BLaER1 treated with 17β-estradiol and CSF1 and Interleukin-3, amounts not matched to agents 10 nM and 100 nM (cell line): ENCODE measurements at regions not wholly inside any gene's neighbourhood (a gene's known extent, or its start where the extent isn't known, plus 50 kb on each side); places are given as distances from the start of the nearest gene placed in this dataset.

Experiments
- H3K27ac ChIP-seq, 11 experiments: shearing (Covaris generic); formaldehyde crosslinking; 2 replicates each; pipeline ENCODE4 v1.8.1; 2022
- H3K27me3 ChIP-seq, 11 experiments: shearing (Covaris generic); formaldehyde crosslinking; 2 replicates each; pipeline ENCODE4 v1.8.1; 2022
- H3K36me3 ChIP-seq, 11 experiments: shearing (Covaris generic); formaldehyde crosslinking; 2 replicates each; pipeline ENCODE4 v1.8.1; 2022
- H3K4me1 ChIP-seq, 10 experiments: shearing (Covaris generic); formaldehyde crosslinking; 2 replicates each; pipeline ENCODE4 v1.8.1; 2022
- H3K4me2 ChIP-seq, 11 experiments: shearing (Covaris generic); formaldehyde crosslinking; 2 replicates each; pipeline ENCODE4 v1.8.1; 2022
- H3K4me3 ChIP-seq, 10 experiments: shearing (Covaris generic); formaldehyde crosslinking; 2 replicates each; pipeline ENCODE4 v1.8.1; 2022
- H3K9ac ChIP-seq, 11 experiments: shearing (Covaris generic); formaldehyde crosslinking; 2 replicates each; pipeline ENCODE4 v1.8.1; 2022
- H3K9me3 ChIP-seq, 11 experiments: shearing (Covaris generic); formaldehyde crosslinking; replicated peaks in 1 of 11; 2 replicates each; pipeline ENCODE4 v1.8.1; 2022
- H4K20me1 ChIP-seq, 11 experiments: shearing (Covaris generic); formaldehyde crosslinking; 2 replicates each; pipeline ENCODE4 v1.8.1; 2022
- Cebpa-rat ChIP-seq, 11 experiments: shearing (Covaris generic); IDR thresholded peaks; 2 replicates each; pipeline ENCODE4 v1.8.1; 2022

DNA sequence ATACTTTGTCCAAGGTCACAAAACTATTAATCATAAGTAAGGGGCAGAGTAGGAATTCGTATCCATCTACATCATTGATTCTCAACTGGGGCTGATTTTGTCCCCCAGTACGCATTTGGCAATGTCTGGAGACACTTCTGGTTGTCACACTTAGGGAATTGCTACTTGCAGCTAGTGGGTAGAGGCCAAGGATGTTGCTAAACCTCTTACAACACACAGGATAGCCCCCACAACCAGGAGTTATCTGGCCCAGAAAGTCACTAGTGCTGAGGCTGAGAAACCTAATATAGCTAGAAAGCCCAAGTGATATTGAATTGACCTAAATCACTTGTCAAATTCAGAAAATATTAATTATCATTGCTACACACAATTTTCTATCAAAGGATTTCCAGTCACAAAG, 120.4 kb upstream of the ABCA1 start:
- no peaks in the 10 kb centered on the region for H3K27me3 ChIP-seq
- peaks cover 21 to 51% (median 24%) of the 10 kb centered on the region in 10 experiments for H3K4me1 ChIP-seq
- no peak overlapping the region for H3K4me2 ChIP-seq
- no peaks in the 10 kb centered on the region for H4K20me1 ChIP-seq
- no peak overlapping the region for H3K9ac ChIP-seq
- no peak overlapping the region for H3K27ac ChIP-seq
- TF ChIP-seq Cebpa-rat (IDR thresholded peaks at IDR 0.05) = no peak
- H3K36me3 ChIP-seq = no peaks in the 10 kb centered on the region
- no peak overlapping the region for H3K4me3 ChIP-seq
- H3K9me3 ChIP-seq = peaks cover 0 to 3% (median 0%) of the 10 kb centered on the region in 11 experiments; a peak in 1 of 22 replicates

DNA sequence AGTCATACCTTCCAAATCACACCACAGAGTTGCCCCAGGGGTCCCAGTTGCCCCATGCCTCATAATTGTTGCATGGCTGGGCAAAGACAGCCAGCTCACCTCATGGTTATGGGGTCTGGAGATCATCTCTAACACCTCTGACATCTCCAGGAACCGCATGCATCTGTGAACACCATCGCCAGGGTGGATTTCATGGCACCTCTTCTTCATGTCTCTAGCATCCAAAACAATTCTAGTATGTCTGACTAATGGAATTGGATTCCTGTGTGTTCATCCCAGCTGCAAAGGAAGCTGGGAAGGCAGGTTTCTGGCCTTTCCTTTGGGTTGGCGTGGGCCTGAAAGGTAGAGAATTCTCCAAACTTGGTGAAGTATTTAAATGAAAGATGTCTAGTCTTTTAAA, 122.3 kb upstream of the ABCA1 start:
- peaks cover 0 to 10% (median 0%) of the 10 kb centered on the region in 11 experiments; a peak in 3 of 22 replicates for H3K9me3 ChIP-seq
- H4K20me1 ChIP-seq = no peaks in the 10 kb centered on the region
- TF ChIP-seq Cebpa-rat (IDR thresholded peaks at IDR 0.05) = no peak
- H3K36me3 ChIP-seq = no peaks in the 10 kb centered on the region
- H3K27me3 ChIP-seq = no peaks in the 10 kb centered on the region
- peaks cover 21 to 56% (median 35%) of the 10 kb centered on the region in 10 experiments for H3K4me1 ChIP-seq
- H3K4me3 ChIP-seq = no peak overlapping the region
- no peak overlapping the region for H3K4me2 ChIP-seq
- H3K9ac ChIP-seq = no peak overlapping the region
- H3K27ac ChIP-seq = 0 out of 22 replicates have a peak overlapping the region, but pooled peaks of 1 of the 11 experiments have one; percentile 93

DNA sequence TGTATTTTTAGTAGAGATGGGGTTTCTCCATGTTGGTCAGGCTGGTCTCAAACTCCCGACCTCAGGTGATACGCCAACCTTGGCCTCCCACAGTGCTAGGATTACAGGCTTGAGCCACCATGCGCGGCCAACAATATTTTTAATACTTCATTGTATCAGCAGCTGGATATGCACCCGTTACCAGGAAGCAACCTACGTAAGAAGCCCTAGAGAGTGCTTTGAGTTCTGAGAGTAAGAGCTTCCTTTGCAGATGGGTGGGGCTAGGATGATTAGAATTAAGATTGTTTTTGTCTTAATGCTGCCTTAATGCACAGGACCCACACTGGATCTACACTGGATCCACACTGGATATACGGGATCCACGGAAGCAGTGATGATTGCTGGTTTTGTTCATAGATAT, 123.9 kb upstream of the ABCA1 start:
- H3K27me3 ChIP-seq = no peaks in the 10 kb centered on the region
- no peaks in the 10 kb centered on the region for H3K36me3 ChIP-seq
- peaks cover 21 to 60% (median 35%) of the 10 kb centered on the region in 10 experiments for H3K4me1 ChIP-seq
- peak overlapping the region in 9 of 11 experiments; percentile 14 to 73 (median 48); a peak in 13 of 22 replicates for H3K9ac ChIP-seq
- H4K20me1 ChIP-seq = no peaks in the 10 kb centered on the region
- H3K4me3 ChIP-seq = peak overlapping the region in 1 of 10 experiments; percentile 11; a peak in 1 of 20 replicates
- H3K9me3 ChIP-seq = peaks cover 0 to 10% (median 0%) of the 10 kb centered on the region in 11 experiments; a peak in 3 of 22 replicates
- H3K27ac ChIP-seq = peak overlapping the region; percentile 49 to 96 (median 68); a peak in 21 of 22 replicates
- no peak for TF ChIP-seq Cebpa-rat (IDR thresholded peaks at IDR 0.05)
- peak overlapping the region; percentile 55 to 87 (median 74) for H3K4me2 ChIP-seq

DNA sequence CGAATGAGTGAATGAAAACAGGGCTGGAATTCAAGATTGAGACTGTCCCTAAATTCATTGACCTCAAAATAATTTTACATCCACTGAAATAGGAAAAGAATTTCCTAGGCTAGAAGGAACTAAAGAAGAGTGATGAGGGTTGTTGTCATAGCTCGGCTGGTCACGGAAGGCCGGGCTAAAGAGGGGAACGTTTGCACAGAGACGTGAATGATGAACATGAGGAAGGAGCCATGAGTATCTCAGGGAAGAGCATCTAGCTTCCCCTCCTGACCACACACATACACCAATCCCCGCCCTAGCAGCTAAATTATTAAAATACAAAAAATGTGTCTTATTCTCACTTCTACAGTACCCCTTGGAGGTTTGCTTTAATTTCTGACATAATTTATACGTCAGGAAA, 124.4 kb upstream of the ABCA1 start:
- peaks cover 21 to 58% (median 35%) of the 10 kb centered on the region in 10 experiments for H3K4me1 ChIP-seq
- no peaks in the 10 kb centered on the region for H4K20me1 ChIP-seq
- peak overlapping the region; percentile 49 to 96 (median 68); a peak in 21 of 22 replicates for H3K27ac ChIP-seq
- no peak for TF ChIP-seq Cebpa-rat (IDR thresholded peaks at IDR 0.05)
- peak overlapping the region; percentile 55 to 87 (median 74) for H3K4me2 ChIP-seq
- peaks cover 0 to 10% (median 0%) of the 10 kb centered on the region in 11 experiments; a peak in 3 of 22 replicates for H3K9me3 ChIP-seq
- H3K27me3 ChIP-seq = no peaks in the 10 kb centered on the region
- peak overlapping the region in 9 of 11 experiments; percentile 14 to 73 (median 48); a peak in 14 of 22 replicates for H3K9ac ChIP-seq
- no peaks in the 10 kb centered on the region for H3K36me3 ChIP-seq
- H3K4me3 ChIP-seq = peak overlapping the region in 1 of 10 experiments; percentile 11; a peak in 1 of 20 replicates

DNA sequence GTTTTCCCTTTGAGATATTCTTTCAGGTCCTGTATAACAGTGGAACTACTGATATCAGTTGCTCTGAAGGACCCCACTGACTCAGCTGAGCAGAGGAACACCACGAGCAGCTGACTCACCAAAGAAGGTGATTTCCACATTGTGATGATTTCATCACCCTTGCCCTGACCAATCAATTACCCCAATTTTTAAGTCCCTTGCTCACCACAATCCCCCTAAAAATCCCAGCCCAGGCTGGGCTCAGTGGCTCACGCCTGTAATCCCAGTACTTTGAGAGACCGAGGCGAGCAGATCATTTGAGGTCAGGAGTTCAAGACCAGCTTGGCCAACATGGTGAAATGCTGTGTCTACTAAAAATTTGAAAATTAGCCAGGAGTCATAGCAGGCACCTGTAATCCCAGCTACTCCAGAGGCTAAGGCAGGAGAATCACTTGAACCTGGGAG, 125.3 kb upstream of the ABCA1 start:
- Histone ChIP-seq H3K36me3 (no peaks in the 10 kb centered on the region), H3K4me3 (no peak overlapping the region), H3K27ac (peak overlapping the region in 10 of 11 experiments; percentile 25 to 96 (median 69); a peak in 19 of 22 replicates), H3K27me3 (no peaks in the 10 kb centered on the region), H3K4me2 (peak overlapping the region in 10 of 11 experiments; percentile 55 to 87 (median 74); a peak in 18 of 22 replicates), H4K20me1 (no peaks in the 10 kb centered on the region), H3K4me1 (peaks cover 21 to 58% (median 35%) of the 10 kb centered on the region in 10 experiments), H3K9ac (peak overlapping the region in 5 of 11 experiments; percentile 35 to 73 (median 71); a peak in 8 of 22 replicates), H3K9me3 (peaks cover 0 to 10% (median 0%) of the 10 kb centered on the region in 11 experiments; a peak in 3 of 22 replicates)
- TF ChIP-seq Cebpa-rat (IDR thresholded peaks at IDR 0.05) = peak in 8 of 11 experiments; percentile 9 to 82 (median 40); a peak in 6 of 22 replicates

DNA sequence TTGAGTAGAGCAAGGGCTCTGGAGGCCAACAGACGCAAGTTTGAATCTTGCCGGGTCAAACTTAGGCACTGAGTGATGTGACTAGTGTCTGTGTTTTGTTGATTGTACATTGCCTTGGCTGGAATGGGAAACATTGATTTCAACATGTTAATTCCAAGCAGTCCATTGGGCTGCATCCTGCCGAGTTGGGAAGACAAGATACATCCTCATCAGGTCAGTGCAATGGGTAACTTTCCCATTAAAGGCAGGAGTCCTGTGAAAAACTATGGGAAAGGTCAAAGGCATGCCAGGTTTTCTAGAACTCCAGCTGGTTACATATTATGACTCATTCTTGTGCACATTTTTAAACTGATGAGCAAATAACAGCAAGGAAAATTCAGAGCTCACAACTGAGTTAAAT, 126.5 kb upstream of the ABCA1 start:
- Histone ChIP-seq H3K27ac (peak overlapping the region in 5 of 11 experiments; percentile 70 to 96 (median 88); a peak in 10 of 22 replicates), H4K20me1 (no peaks in the 10 kb centered on the region), H3K36me3 (no peaks in the 10 kb centered on the region), H3K4me1 (peaks cover 21 to 68% (median 35%) of the 10 kb centered on the region in 10 experiments), H3K4me2 (peak overlapping the region in 4 of 11 experiments; percentile 72 to 87 (median 78); a peak in 8 of 22 replicates), H3K4me3 (no peak overlapping the region), H3K9ac (no peak overlapping the region), H3K27me3 (no peaks in the 10 kb centered on the region), H3K9me3 (peaks cover 0 to 10% (median 0%) of the 10 kb centered on the region in 11 experiments; a peak in 3 of 22 replicates)
- TF ChIP-seq Cebpa-rat (IDR thresholded peaks at IDR 0.05) = no peak

DNA sequence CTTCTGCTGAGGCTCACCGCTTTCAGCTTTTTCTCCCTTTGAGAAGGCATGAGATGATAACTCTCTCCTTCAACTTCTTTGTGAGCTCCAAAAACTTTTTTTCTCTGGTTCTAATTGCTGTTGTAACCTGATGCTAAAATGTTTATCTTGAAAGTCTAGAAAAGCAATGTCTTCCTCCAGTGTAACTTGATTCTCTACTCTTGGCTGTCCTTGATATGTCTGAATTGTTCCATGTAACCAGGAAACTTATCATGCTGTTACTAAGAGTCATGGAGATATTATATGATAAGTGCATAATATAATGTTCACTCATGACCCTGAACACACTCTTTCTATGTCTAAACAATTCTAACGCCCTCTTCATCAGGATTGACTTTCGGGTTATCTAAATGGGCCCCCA, 128.0 kb upstream of the ABCA1 start:
- no peak overlapping the region for H3K9ac ChIP-seq
- peaks cover 0 to 18% (median 0%) of the 10 kb centered on the region in 11 experiments; a peak in 5 of 22 replicates for H3K9me3 ChIP-seq
- H3K4me1 ChIP-seq = peaks cover 29 to 77% (median 43%) of the 10 kb centered on the region in 10 experiments
- H3K4me3 ChIP-seq = no peak overlapping the region
- H3K4me2 ChIP-seq = no peak overlapping the region; a peak in 1 of 22 replicates
- H3K36me3 ChIP-seq = no peaks in the 10 kb centered on the region
- no peaks in the 10 kb centered on the region for H4K20me1 ChIP-seq
- H3K27me3 ChIP-seq = no peaks in the 10 kb centered on the region
- TF ChIP-seq Cebpa-rat (IDR thresholded peaks at IDR 0.05) = no peak
- H3K27ac ChIP-seq = no peak overlapping the region

DNA sequence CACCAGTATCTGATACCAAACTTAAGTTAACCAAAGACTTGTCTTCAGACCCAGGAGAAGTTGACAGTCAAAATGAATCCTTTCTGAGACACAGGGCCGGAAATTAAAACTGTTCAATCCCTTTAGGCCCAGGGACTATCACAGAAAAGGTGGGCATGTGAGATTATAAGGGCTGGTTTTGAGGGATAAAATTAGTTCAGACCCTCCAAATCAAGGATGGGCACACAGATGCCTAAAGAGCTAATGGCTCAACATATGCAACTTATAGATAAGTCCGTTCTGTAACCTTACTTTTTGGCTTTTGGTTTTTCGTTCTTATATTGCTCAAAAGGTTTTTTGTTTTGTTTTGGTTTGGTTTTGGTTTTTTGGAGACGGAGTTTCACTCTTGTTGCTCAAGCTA, 129.6 kb upstream of the ABCA1 start:
- Histone ChIP-seq H4K20me1 (no peaks in the 10 kb centered on the region), H3K4me2 (no peak overlapping the region), H3K4me3 (no peak overlapping the region), H3K27ac (no peak overlapping the region), H3K9me3 (peaks cover 0 to 19% (median 0%) of the 10 kb centered on the region in 11 experiments; a peak in 5 of 22 replicates), H3K36me3 (no peaks in the 10 kb centered on the region), H3K4me1 (peaks cover 30 to 77% (median 41%) of the 10 kb centered on the region in 10 experiments), H3K9ac (no peak overlapping the region), H3K27me3 (no peaks in the 10 kb centered on the region)
- no peak for TF ChIP-seq Cebpa-rat (IDR thresholded peaks at IDR 0.05)

DNA sequence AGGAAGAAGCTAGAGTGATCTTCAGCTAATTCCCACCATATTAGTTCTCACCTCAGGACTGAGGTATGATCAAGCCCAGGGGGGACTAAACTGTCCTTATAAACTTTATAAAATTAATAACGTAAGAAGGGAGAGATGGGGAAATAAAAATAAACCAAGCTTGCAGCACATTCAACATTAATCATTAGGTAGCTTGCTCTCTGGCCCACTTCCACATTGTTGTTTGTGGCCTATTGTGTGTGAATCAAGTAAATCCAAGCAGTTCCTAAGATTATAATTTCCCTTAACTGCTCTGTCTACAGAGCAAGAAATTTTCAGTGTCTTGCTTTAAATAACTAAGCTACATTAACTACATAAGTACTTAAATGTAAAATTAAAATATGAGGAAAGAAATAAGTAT, 131.3 kb upstream of the ABCA1 start:
- H3K4me3 ChIP-seq = no peak overlapping the region
- H3K27ac ChIP-seq = peak overlapping the region in 3 of 11 experiments; percentile 6 to 20 (median 12); a peak in 1 of 22 replicates
- H3K9me3 ChIP-seq = peaks cover 0 to 9% (median 0%) of the 10 kb centered on the region in 11 experiments; a peak in 2 of 22 replicates
- no peaks in the 10 kb centered on the region for H4K20me1 ChIP-seq
- no peak for TF ChIP-seq Cebpa-rat (IDR thresholded peaks at IDR 0.05)
- no peak overlapping the region for H3K9ac ChIP-seq
- no peaks in the 10 kb centered on the region for H3K27me3 ChIP-seq
- peaks cover 40 to 77% (median 45%) of the 10 kb centered on the region in 10 experiments for H3K4me1 ChIP-seq
- H3K4me2 ChIP-seq = peak overlapping the region in 3 of 11 experiments; percentile 21 to 67 (median 47); a peak in 5 of 22 replicates
- no peaks in the 10 kb centered on the region for H3K36me3 ChIP-seq
